Muscle layer of colon (tissue), 2 donors: ENCODE measurements at regions not wholly inside any gene's neighbourhood (a gene's known extent, or its start where the extent isn't known, plus 50 kb on each side); places are given as distances from the start of the nearest gene placed in this dataset.

Source experiments
- H3K27ac ChIP-seq: one replicate; pipeline ENCODE4 v1.7.0; 2013; ENCODE audit warnings: low read depth, mild to moderate bottlenecking, low read length, moderate library complexity
- H3K27me3 ChIP-seq, 2 donors: one replicate each; pipeline ENCODE4 v1.7.0; 2013; ENCODE audit warnings: low read length in 2 of 2, mild to moderate bottlenecking in 2 of 2; ENCODE audit not compliant: insufficient read depth in 2 of 2, control insufficient read depth in 1 of 2
- H3K36me3 ChIP-seq: one replicate; pipeline ENCODE4 v1.7.0; 2013; ENCODE audit warnings: mild to moderate bottlenecking, low read length; ENCODE audit not compliant: insufficient read depth
- H3K4me1 ChIP-seq: one replicate; pipeline ENCODE4 v1.7.0; 2013; ENCODE audit warnings: mild to moderate bottlenecking, low read length; ENCODE audit not compliant: insufficient read depth
- H3K4me3 ChIP-seq, 2 donors: one replicate each; pipeline ENCODE4 v1.7.0; 2013; ENCODE audit warnings: low read length in 2 of 2, low read depth in 1 of 2, mild to moderate bottlenecking in 1 of 2, moderate library complexity in 1 of 2
- H3K9ac ChIP-seq: one replicate; pipeline ENCODE4 v1.7.0; 2013; ENCODE audit warnings: low read length
- H3K9me3 ChIP-seq: one replicate; pipeline ENCODE4 v1.7.0; 2013; ENCODE audit warnings: mild to moderate bottlenecking, low read length
- donor health status: abdominal sarcoma.
- donor health status: Adenocarcinoma of cecum.

DNA sequence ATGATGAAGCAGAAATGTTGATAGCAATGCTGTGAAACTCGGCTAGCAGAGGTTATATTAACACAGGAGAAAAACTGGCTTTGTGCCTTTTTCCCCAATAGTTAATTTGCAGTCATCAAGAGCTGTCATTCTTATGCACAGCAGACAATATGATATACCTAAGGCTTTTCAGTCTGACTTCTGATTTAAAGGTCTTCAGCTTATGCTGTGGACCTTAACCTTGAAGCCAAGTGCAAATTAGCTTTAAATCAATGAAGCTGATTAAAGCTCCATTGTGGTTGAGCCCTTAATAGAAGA is 171.6 kb upstream of the ID4 start:
- no peak overlapping the region for H3K27ac ChIP-seq
- H3K36me3 ChIP-seq, result no peaks in the 10 kb centered on the region
- H3K4me1 ChIP-seq, result peaks cover 12% of the 10 kb centered on the region
- no peaks in the 10 kb centered on the region for H3K9me3 ChIP-seq
- H3K4me3 ChIP-seq, result no peak overlapping the region
- H3K9ac ChIP-seq, result no peak overlapping the region
- no peaks in the 10 kb centered on the region for H3K27me3 ChIP-seq

GRCh38 chr6:19668710-19669109 is 168.5 kb upstream of the ID4 start:
- peak overlapping the region; percentile 20 for H3K27ac ChIP-seq
- no peak overlapping the region for H3K9ac ChIP-seq
- H3K9me3 ChIP-seq, result no peaks in the 10 kb centered on the region
- no peaks in the 10 kb centered on the region for H3K27me3 ChIP-seq
- H3K4me3 ChIP-seq, result no peak overlapping the region
- no peaks in the 10 kb centered on the region for H3K36me3 ChIP-seq
- peaks cover 12% of the 10 kb centered on the region for H3K4me1 ChIP-seq

GRCh38 chr6:19669206-19669605 is 168.0 kb upstream of the ID4 start:
- Histone ChIP-seq H3K9me3 (no peaks in the 10 kb centered on the region), H3K9ac (no peak overlapping the region), H3K4me3 (no peak overlapping the region), H3K27ac (peak overlapping the region; percentile 20), H3K36me3 (no peaks in the 10 kb centered on the region), H3K27me3 (no peaks in the 10 kb centered on the region), H3K4me1 (peaks cover 12% of the 10 kb centered on the region)

DNA sequence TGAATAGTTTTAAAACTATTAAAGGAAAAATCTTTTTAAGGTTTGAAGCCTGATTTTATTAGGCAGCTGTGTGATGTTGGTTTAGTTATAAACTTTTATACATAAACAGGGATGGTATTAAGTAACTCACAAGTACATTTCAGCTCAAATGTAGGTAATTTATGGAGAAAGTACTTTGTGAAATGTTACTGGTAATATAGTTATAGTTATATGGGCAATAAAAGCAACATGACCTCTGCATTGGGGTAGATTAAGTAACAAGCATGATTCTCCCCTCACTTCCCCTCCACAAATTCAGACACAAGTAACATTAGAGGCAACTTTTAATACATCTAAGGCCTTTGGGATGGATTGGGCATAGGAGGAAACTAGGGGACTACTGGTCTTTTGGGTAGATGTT is 154.3 kb upstream of the ID4 start:
- Histone ChIP-seq H3K36me3 (no peaks in the 10 kb centered on the region), H3K27ac (no peak overlapping the region), H3K4me1 (no peaks in the 10 kb centered on the region), H3K4me3 (no peak overlapping the region), H3K9ac (no peak overlapping the region), H3K9me3 (no peaks in the 10 kb centered on the region), H3K27me3 (no peaks in the 10 kb centered on the region)

DNA sequence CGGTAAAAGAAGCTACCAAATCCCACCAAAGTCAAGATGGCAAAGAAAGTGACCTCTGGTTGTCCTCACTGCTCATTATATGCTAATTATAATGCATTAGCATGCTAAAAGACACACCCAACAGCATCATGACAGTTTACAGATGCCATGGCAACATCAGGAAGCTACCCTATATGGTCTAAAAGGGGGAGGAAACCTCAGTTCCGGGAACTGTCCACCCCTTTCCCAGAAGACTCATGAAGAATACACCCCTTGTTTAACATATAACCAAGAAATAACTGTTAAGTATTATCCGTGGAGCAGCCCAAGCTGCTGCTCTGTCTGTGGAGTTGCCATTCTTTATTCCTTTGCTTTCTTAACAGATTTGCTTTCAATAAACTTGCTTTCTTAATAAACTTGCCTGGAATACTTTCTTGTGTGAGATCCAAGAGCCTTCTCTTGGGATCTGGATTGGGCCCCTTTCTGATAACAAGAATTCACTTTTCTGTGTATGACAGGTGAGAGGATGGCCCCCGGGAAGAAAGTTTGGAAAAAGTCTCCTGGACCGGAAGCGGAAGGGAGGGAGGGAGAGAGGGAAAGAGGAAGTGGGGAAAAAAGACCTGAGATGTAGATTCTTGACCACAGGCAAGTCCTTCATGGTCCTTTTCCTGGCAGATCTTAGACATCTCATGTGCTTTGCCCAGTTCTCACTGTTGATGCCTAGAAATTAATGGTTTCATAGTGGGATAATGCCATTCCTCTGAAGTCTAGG is 146.7 kb upstream of the ID4 start:
- no peaks in the 10 kb centered on the region for H3K36me3 ChIP-seq
- no peak overlapping the region for H3K9ac ChIP-seq
- H3K9me3 ChIP-seq, result no peaks in the 10 kb centered on the region
- peaks cover 5 to 6% of the 10 kb centered on the region in 2 donors for H3K27me3 ChIP-seq
- no peaks in the 10 kb centered on the region for H3K4me1 ChIP-seq
- H3K4me3 ChIP-seq, result no peak overlapping the region
- no peak overlapping the region for H3K27ac ChIP-seq

- peak overlapping the region; percentile 40 to 48 for H3K4me3 ChIP-seq
- H3K9me3 ChIP-seq, result no peaks in the 10 kb centered on the region
- H3K27ac ChIP-seq, result no peak overlapping the region
- H3K36me3 ChIP-seq, result no peaks in the 10 kb centered on the region
- H3K27me3 ChIP-seq, result peaks cover 5 to 6% of the 10 kb centered on the region in 2 donors
- H3K9ac ChIP-seq, result no peak overlapping the region
- no peaks in the 10 kb centered on the region for H3K4me1 ChIP-seq
Observed at GRCh38 chr6:19691465-19692167, 145.6 kb upstream of the ID4 start.

DNA sequence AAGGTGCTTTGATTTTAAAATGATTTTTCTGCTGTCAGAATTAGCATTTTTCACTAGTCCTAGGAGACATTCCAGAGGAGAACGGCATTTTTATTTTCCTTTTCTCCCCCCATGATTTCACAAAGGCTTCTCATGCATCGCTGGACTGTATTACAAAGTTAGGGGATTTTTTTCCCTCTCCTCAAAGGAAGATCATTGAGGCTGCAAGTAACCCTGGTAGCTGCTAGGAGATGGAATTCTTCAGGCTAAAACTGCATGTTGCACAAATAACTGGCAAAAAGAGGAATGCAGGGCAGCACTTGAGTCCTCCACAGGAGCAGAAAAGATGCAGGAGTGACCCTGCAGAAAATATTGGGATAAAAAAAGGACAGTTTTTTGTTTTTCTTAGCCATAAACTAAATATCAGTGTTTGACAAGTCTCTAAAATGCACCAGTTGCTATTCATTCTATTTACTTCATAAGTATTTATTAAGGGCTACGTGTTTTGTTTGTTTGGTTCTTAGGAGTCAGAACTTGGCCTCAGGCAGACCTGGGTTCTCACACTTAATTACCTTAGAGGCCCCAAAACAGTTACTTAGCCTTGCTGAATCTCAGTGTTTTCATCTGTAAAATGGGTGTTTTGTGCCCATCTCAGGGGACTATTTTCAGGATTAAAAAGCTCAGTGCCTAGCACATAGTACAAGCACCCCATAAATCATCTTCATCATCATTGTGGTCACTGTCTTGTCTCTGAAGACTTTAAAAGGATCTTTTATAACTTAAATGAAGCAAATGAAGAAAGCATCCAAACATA is 144.5 kb upstream of the ID4 start:
- Histone ChIP-seq H3K4me3 (no peak overlapping the region), H3K4me1 (no peaks in the 10 kb centered on the region), H3K9ac (no peak overlapping the region), H3K36me3 (no peaks in the 10 kb centered on the region), H3K9me3 (no peaks in the 10 kb centered on the region), H3K27me3 (peaks cover 5 to 6% of the 10 kb centered on the region in 2 donors), H3K27ac (no peak overlapping the region)

GRCh38 chr6:19694697-19695096 is 142.5 kb upstream of the ID4 start:
- Histone ChIP-seq H3K4me1 (no peaks in the 10 kb centered on the region), H3K9ac (no peak overlapping the region), H3K27me3 (peaks cover 5 to 6% of the 10 kb centered on the region in 2 donors), H3K27ac (no peak overlapping the region), H3K9me3 (no peaks in the 10 kb centered on the region), H3K36me3 (no peaks in the 10 kb centered on the region), H3K4me3 (no peak overlapping the region)

DNA sequence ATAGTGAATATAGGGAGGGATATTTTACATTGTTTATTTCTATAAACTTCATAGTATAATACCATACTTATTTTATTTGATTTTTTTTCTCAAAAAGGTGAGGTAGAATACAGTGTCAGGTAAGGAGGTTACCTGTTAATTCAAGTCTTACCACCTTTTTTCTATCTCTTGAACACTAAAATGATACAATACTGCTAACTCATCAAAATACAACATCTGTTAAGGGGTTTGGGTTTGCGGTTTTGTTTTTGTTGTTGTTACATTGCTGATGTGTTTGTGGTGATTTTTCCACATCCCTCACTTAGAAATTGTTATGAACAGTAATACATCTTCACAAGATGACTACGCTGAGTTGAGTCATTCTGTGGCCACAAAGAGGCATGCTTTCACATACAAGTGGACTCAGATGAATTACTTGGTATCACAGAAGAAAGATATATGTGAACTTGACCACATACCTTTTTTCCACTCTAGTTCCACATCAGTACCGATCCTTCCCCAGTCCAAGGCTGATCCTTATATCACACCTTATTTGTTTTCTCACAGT is 139.4 kb upstream of the ID4 start:
- Histone ChIP-seq H3K27ac (no peak overlapping the region), H3K4me3 (no peak overlapping the region), H3K36me3 (no peaks in the 10 kb centered on the region), H3K4me1 (no peaks in the 10 kb centered on the region), H3K9ac (no peak overlapping the region), H3K27me3 (no peaks in the 10 kb centered on the region), H3K9me3 (no peaks in the 10 kb centered on the region)

DNA sequence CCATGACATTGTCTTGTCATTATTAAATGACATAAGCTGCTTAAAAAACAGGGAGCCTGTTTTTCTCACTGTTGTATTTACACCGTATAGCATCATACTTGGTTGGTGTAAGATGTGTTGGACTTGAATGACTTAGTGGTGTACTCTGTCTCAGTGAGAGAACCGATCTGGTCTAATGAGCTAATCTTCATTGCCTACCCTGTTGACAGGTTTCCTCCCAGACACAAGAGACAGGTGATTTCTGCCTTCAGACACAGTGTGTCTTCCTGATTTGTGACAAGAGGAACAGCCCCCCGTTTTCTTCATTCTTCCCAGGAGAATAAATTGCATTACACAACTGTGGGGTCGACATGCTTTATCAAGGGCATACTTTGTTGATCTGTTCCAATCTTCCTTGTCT is 137.2 kb upstream of the ID4 start:
- Histone ChIP-seq H3K9ac (no peak overlapping the region), H3K4me1 (no peaks in the 10 kb centered on the region)

GRCh38 chr6:19705606-19706005 is 131.6 kb upstream of the ID4 start:
- H3K36me3 ChIP-seq, result no peaks in the 10 kb centered on the region
- no peak overlapping the region for H3K27ac ChIP-seq
- H3K4me1 ChIP-seq, result no peaks in the 10 kb centered on the region
- H3K9me3 ChIP-seq, result no peaks in the 10 kb centered on the region
- no peak overlapping the region for H3K9ac ChIP-seq
- no peak overlapping the region for H3K4me3 ChIP-seq
- no peaks in the 10 kb centered on the region for H3K27me3 ChIP-seq

More for the DNA sequence above, 137.2 kb upstream of the ID4 start:
- Histone ChIP-seq H3K4me3 (no peak overlapping the region), H3K9me3 (no peaks in the 10 kb centered on the region), H3K27me3 (no peaks in the 10 kb centered on the region), H3K36me3 (no peaks in the 10 kb centered on the region), H3K27ac (no peak overlapping the region)
